ENCODE measurements at regions not wholly inside any gene's neighbourhood (a gene's known extent, or its start where the extent isn't known, plus 50 kb on each side); places are given as distances from the start of the nearest gene placed in this dataset.

- no peak overlapping the region for H3K27ac ChIP-seq (ENCODE audit: low read depth in 1 of 2, low read length in 1 of 2)
- peaks cover 0 to 10% (median 0%) of the 10 kb centered on the region in 5 donors for H3K4me1 ChIP-seq (ENCODE audit: control insufficient read depth in 5 of 5, insufficient read depth in 5 of 5, low read length in 5 of 5)
- H3K4me3 ChIP-seq, result no peak overlapping the region
- WGBS, 2 donors, result 87 to 92% methylated on average over 7 of the region's 7 CpGs
- DNase-seq (no peak), ATAC-seq (ENCODE audit: insufficient read depth, low FRiP score) (no peak)
- H3K9me3 ChIP-seq (ENCODE audit: control insufficient read depth in 4 of 4, insufficient read depth in 3 of 4, low read length in 3 of 4), result peaks cover 0 to 1% (median 0%) of the 10 kb centered on the region in 4 donors
- H3K36me3 ChIP-seq (ENCODE audit: control insufficient read depth in 4 of 4, insufficient read depth in 4 of 4, low read length in 4 of 4), result no peaks in the 10 kb centered on the region
- H3K27me3 ChIP-seq (ENCODE audit: control insufficient read depth in 3 of 3, insufficient read depth in 3 of 3, low read length in 2 of 3), result no peaks in the 10 kb centered on the region
- no peak for TF ChIP-seq CTCF (IDR thresholded peaks at IDR 0.05; ENCODE audit: control extremely low read depth, extremely low read depth)
- no peak overlapping the region for H3K9ac ChIP-seq (ENCODE audit: insufficient read depth in 1 of 2, low read length in 2 of 2)
These were observed 156.9 kb upstream of the TIAM1 start for GRCh38 chr21:31500982-31501381.

DNA sequence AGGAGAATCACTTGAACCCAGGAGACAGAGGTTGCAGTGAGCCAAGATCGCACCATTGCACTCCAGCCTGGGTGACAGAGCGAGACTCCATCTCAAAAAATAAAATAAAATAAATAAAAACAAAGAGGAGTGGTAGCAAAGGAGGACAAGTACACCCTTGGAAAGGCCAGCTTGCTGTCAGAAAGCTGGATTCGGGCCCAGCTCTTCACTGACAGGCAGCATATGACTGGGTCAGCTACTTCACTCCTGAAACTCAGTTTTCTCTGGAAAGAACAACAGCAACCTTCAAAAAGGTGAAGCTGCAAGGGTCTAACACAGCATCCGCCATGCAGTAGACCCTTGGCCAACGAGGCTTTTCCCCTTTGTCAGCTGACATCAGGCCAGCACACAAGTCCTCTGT is 156.0 kb upstream of the TIAM1 start:
- 82 to 83% methylated on average over 5 of the region's 5 CpGs for WGBS, 2 donors
- peaks cover 0 to 1% (median 0%) of the 10 kb centered on the region in 4 donors for H3K9me3 ChIP-seq (ENCODE audit: control insufficient read depth in 4 of 4, insufficient read depth in 3 of 4, low read length in 3 of 4)
- ATAC-seq (ENCODE audit: insufficient read depth, low FRiP score) (no peak), DNase-seq (peak; percentile 31 to 76 (median 54))
- H3K4me3 ChIP-seq, result no peak overlapping the region
- H3K27ac ChIP-seq (ENCODE audit: low read depth in 1 of 2, low read length in 1 of 2), result no peak overlapping the region
- H3K27me3 ChIP-seq (ENCODE audit: control insufficient read depth in 3 of 3, insufficient read depth in 3 of 3, low read length in 2 of 3), result no peaks in the 10 kb centered on the region
- H3K4me1 ChIP-seq (ENCODE audit: control insufficient read depth in 5 of 5, insufficient read depth in 5 of 5, low read length in 5 of 5), result peaks cover 0 to 10% (median 0%) of the 10 kb centered on the region in 5 donors
- no peak overlapping the region for H3K9ac ChIP-seq (ENCODE audit: insufficient read depth in 1 of 2, low read length in 2 of 2)
- TF ChIP-seq CTCF (IDR thresholded peaks at IDR 0.05; ENCODE audit: control extremely low read depth, extremely low read depth), result no peak
- H3K36me3 ChIP-seq (ENCODE audit: control insufficient read depth in 4 of 4, insufficient read depth in 4 of 4, low read length in 4 of 4), result no peaks in the 10 kb centered on the region

GRCh38 chr21:31498985-31499384 is 154.9 kb upstream of the TIAM1 start:
- H3K4me3 ChIP-seq, result no peak overlapping the region
- H3K9me3 ChIP-seq (ENCODE audit: control insufficient read depth in 4 of 4, insufficient read depth in 3 of 4, low read length in 3 of 4), result peaks cover 0 to 1% (median 0%) of the 10 kb centered on the region in 4 donors
- DNase-seq (no peak), ATAC-seq (ENCODE audit: insufficient read depth, low FRiP score) (no peak)
- H3K27ac ChIP-seq (ENCODE audit: low read depth in 1 of 2, low read length in 1 of 2), result no peak overlapping the region
- TF ChIP-seq CTCF (IDR thresholded peaks at IDR 0.05; ENCODE audit: control extremely low read depth, extremely low read depth), result no peak
- 0 to 60% methylated on average over 1 of the region's 1 CpG for WGBS, 2 donors
- no peaks in the 10 kb centered on the region for H3K27me3 ChIP-seq (ENCODE audit: control insufficient read depth in 3 of 3, insufficient read depth in 3 of 3, low read length in 2 of 3)
- H3K36me3 ChIP-seq (ENCODE audit: control insufficient read depth in 4 of 4, insufficient read depth in 4 of 4, low read length in 4 of 4), result no peaks in the 10 kb centered on the region
- peaks cover 0 to 10% (median 0%) of the 10 kb centered on the region in 5 donors for H3K4me1 ChIP-seq (ENCODE audit: control insufficient read depth in 5 of 5, insufficient read depth in 5 of 5, low read length in 5 of 5)
- H3K9ac ChIP-seq (ENCODE audit: insufficient read depth in 1 of 2, low read length in 2 of 2), result no peak overlapping the region

GRCh38 chr21:31497914-31498313 is 153.9 kb upstream of the TIAM1 start:
- Histone ChIP-seq H3K27me3 (ENCODE audit: control insufficient read depth in 3 of 3, insufficient read depth in 3 of 3, low read length in 2 of 3) (no peaks in the 10 kb centered on the region), H3K9me3 (ENCODE audit: control insufficient read depth in 4 of 4, insufficient read depth in 3 of 4, low read length in 3 of 4) (peaks cover 0 to 1% (median 0%) of the 10 kb centered on the region in 4 donors), H3K9ac (ENCODE audit: insufficient read depth in 1 of 2, low read length in 2 of 2) (no peak overlapping the region), H3K36me3 (ENCODE audit: control insufficient read depth in 4 of 4, insufficient read depth in 4 of 4, low read length in 4 of 4) (no peaks in the 10 kb centered on the region), H3K27ac (ENCODE audit: low read depth in 1 of 2, low read length in 1 of 2) (no peak overlapping the region), H3K4me3 (no peak overlapping the region), H3K4me1 (ENCODE audit: control insufficient read depth in 5 of 5, insufficient read depth in 5 of 5, low read length in 5 of 5) (peaks cover 0 to 10% (median 0%) of the 10 kb centered on the region in 5 donors)
- 66 to 77% methylated on average over 3 of the region's 3 CpGs for WGBS, 2 donors
- no peak for DNase-seq
- no peak for TF ChIP-seq CTCF (IDR thresholded peaks at IDR 0.05; ENCODE audit: control extremely low read depth, extremely low read depth)
- no peak for ATAC-seq (ENCODE audit: insufficient read depth, low FRiP score)

All from lung (tissue), 11 donors.